ENCODE measurements at regions not wholly inside any gene's neighbourhood (a gene's known extent, or its start where the extent isn't known, plus 50 kb on each side); places are given as distances from the start of the nearest gene placed in this dataset.

DNA sequence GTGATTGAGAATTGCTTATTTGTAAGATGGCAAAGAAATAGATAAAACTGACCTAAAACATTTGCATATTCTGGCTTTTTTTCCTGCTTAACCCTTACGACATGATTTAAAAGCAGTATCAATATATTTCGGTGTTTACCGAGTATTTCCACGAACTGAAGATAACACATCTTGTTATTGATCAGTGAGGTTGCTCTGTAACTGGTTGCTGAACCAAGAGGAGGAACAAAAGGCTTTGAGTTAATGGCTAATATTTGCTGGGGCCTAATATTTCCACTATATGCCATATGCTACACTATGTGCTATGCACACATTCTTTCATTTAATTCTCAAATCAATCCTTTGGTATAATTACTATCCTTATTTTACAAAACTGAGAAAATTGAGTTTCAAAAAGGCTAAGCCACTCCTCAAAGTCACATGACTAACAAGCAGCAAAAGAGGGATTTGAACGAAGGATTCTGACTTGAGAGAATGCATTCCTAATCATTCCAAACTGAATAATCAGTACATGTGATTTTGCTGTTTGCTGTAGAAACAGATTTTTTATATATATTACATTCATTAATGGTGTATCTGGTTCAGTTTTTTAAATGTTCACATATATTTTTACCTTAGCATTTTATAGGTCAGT, 346.0 kb downstream of the USP25 start:
- Mint-ChIP-seq H3K9me3 (no peaks in the 10 kb centered on the region), H3K27ac (no peak overlapping the region), H3K4me1 (no peaks in the 10 kb centered on the region), H3K36me3 (no peaks in the 10 kb centered on the region), H3K27me3 (peaks cover 2% of the 10 kb centered on the region), H3K4me3 (no peak overlapping the region)

- Mint-ChIP-seq H3K27me3 (peaks cover 2% of the 10 kb centered on the region), H3K36me3 (no peaks in the 10 kb centered on the region), H3K4me1 (no peaks in the 10 kb centered on the region), H3K9me3 (no peaks in the 10 kb centered on the region), H3K4me3 (no peak overlapping the region), H3K27ac (no peak overlapping the region)
Measured at GRCh38 chr21:16076465-16076864, 346.7 kb downstream of the USP25 start.

GRCh38 chr21:16078382-16078781, 348.6 kb downstream of the USP25 start:
- no peak overlapping the region for H3K27ac Mint-ChIP-seq
- H3K27me3 Mint-ChIP-seq: peaks cover 2% of the 10 kb centered on the region
- no peaks in the 10 kb centered on the region for H3K4me1 Mint-ChIP-seq
- no peaks in the 10 kb centered on the region for H3K9me3 Mint-ChIP-seq
- no peaks in the 10 kb centered on the region for H3K36me3 Mint-ChIP-seq
- H3K4me3 Mint-ChIP-seq: no peak overlapping the region

DNA sequence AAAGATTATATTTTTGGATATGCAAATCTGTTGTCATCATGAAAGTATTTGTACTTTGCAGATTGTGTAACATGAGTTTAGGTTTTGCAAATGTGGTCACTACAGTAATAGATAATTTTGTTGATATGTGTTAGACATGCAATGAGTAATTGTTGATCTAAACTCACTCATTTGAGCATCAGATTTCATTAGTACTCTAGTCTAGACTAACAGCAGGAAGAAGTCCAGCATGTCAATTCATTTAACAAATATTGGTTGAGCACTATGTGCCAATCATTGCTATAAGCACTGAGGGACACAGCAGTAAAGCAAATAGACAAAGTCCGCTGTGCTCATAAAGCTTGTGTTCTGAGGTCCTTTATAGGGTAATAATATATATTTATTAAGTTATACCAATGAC, 350.0 kb downstream of the USP25 start:
- H3K9me3 Mint-ChIP-seq: no peaks in the 10 kb centered on the region
- no peaks in the 10 kb centered on the region for H3K36me3 Mint-ChIP-seq
- no peak overlapping the region for H3K27ac Mint-ChIP-seq

DNA sequence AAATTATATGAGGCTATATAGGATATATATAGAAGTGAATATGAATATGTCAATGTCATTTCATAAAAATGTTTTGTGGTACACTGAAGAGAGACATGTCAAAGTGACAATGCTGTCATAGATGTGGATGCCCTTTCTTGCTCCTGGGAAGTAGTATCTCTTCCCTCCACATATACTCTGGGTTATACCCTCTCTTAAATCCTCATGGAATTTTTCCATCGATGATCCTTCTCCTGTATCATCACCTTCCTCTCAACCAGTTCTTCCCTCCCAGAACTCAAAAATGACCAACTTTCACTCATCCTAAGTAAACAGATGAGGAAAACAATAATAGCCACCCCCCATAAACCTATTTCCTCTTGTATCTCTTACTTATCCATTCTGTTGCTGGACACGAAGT, 351.5 kb downstream of the USP25 start:
- no peaks in the 10 kb centered on the region for H3K27me3 Mint-ChIP-seq
- no peak overlapping the region for H3K4me3 Mint-ChIP-seq
- H3K27ac Mint-ChIP-seq: no peak overlapping the region

More for the DNA sequence above, 350.0 kb downstream of the USP25 start:
- H3K4me3 Mint-ChIP-seq: no peak overlapping the region
- no peaks in the 10 kb centered on the region for H3K27me3 Mint-ChIP-seq
- H3K4me1 Mint-ChIP-seq: no peaks in the 10 kb centered on the region

GRCh38 chr21:16082038-16082816, 352.4 kb downstream of the USP25 start:
- H3K4me1 Mint-ChIP-seq: no peaks in the 10 kb centered on the region
- H3K36me3 Mint-ChIP-seq: no peaks in the 10 kb centered on the region
- no peak overlapping the region for H3K27ac Mint-ChIP-seq
- H3K27me3 Mint-ChIP-seq: no peaks in the 10 kb centered on the region
- no peaks in the 10 kb centered on the region for H3K9me3 Mint-ChIP-seq
- H3K4me3 Mint-ChIP-seq: no peak overlapping the region

More for the DNA sequence above, 351.5 kb downstream of the USP25 start:
- Mint-ChIP-seq H3K36me3 (no peaks in the 10 kb centered on the region), H3K4me1 (no peaks in the 10 kb centered on the region), H3K9me3 (no peaks in the 10 kb centered on the region)

DNA sequence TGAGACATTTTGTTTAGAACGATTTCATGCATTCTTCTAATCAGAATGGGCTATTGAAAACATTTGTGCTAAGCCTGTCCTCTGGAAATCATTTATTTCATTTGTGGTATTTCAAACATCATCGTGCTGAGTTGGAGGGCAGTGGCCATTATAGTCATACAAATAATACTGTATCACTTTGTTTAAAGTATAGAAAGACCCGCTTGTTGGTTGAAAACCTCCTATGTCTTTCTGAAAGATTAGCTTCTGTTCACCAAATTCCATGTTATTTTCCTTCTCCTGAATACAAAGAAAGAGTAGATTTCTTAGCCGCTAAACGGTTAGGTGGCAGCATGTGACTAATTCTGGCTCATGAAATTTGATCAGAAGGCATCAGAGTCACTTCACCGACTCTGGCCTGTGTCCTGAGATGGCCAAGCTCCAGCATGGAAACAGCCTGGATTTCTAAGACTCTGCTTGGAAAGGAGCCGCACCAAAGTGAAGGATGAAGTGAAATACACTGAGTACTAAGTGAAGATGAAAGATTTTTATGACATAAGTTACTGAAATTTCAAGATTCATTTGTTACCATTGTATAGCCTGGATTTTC, 355.1 kb downstream of the USP25 start:
- Mint-ChIP-seq H3K4me1 (no peaks in the 10 kb centered on the region), H3K27ac (no peak overlapping the region), H3K4me3 (no peak overlapping the region), H3K27me3 (no peaks in the 10 kb centered on the region), H3K36me3 (no peaks in the 10 kb centered on the region), H3K9me3 (no peaks in the 10 kb centered on the region)

DNA sequence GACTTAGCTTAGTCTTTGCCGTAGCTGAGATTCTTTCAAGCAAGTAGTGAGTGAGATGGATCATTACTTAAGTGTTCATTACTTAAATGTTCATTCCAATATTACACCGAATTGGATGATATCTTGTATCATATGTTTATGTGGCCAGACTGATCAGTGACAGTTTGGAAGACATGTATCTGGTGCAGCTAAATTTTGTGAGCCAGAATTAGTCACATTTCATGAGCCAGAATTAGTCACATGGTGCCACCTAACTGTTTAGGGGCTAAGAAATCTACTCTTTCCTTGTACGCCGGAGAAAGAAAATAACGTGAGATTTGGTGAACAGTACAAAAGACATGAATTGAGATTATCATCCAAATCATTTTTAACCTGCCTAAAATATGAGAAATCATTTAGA, 355.6 kb downstream of the USP25 start:
- no peaks in the 10 kb centered on the region for H3K4me1 Mint-ChIP-seq
- no peaks in the 10 kb centered on the region for H3K9me3 Mint-ChIP-seq
- no peaks in the 10 kb centered on the region for H3K36me3 Mint-ChIP-seq
- no peaks in the 10 kb centered on the region for H3K27me3 Mint-ChIP-seq
- H3K27ac Mint-ChIP-seq: no peak overlapping the region
- H3K4me3 Mint-ChIP-seq: no peak overlapping the region

DNA sequence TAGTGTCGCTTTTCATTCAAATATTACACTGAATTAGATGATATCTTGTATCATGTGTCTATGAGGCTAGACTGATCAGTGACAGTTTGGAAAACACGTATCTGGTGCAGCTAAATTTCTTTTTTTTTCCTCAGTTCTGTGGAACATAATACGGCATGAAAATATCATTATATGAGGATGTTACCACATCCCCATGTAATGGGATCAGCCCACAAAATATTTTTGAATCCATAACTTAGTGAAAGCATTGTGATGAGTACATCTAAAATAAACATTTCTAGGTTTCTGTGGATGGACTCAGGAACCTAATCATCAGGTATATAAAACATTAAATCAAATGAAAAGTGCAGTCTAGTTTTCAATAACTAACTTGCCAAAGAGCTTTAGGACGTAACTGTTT, 356.3 kb downstream of the USP25 start:
- no peaks in the 10 kb centered on the region for H3K27me3 Mint-ChIP-seq
- no peak overlapping the region for H3K4me3 Mint-ChIP-seq
- no peaks in the 10 kb centered on the region for H3K4me1 Mint-ChIP-seq
- no peaks in the 10 kb centered on the region for H3K36me3 Mint-ChIP-seq
- H3K27ac Mint-ChIP-seq: no peak overlapping the region
- H3K9me3 Mint-ChIP-seq: no peaks in the 10 kb centered on the region

DNA sequence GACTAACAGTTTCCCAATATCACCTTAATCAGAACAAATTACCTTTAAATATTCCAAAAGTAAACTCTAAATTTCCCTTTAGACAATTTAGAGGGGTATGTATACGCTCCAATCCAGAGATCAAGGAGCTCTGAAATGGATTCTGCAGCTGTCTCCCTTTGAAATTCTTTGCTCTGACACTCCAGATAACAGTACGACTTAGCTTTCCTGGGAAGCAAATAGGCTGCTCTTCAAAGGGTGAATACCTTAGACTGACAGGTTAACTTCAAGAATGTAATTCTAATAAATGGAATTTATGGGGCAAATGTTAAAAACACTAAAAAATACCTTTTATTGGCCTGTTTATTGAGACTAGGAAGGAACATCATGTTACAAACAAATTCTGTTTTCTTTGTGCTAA, 357.2 kb downstream of the USP25 start:
- Mint-ChIP-seq H3K36me3 (no peaks in the 10 kb centered on the region), H3K27ac (no peak overlapping the region), H3K27me3 (no peaks in the 10 kb centered on the region), H3K4me3 (no peak overlapping the region), H3K9me3 (no peaks in the 10 kb centered on the region), H3K4me1 (no peaks in the 10 kb centered on the region)

- Mint-ChIP-seq H3K4me1 (no peaks in the 10 kb centered on the region), H3K4me3 (no peak overlapping the region), H3K27me3 (no peaks in the 10 kb centered on the region), H3K27ac (no peak overlapping the region), H3K36me3 (no peaks in the 10 kb centered on the region), H3K9me3 (no peaks in the 10 kb centered on the region)
Measured at GRCh38 chr21:16087523-16087922, 357.7 kb downstream of the USP25 start.

DNA sequence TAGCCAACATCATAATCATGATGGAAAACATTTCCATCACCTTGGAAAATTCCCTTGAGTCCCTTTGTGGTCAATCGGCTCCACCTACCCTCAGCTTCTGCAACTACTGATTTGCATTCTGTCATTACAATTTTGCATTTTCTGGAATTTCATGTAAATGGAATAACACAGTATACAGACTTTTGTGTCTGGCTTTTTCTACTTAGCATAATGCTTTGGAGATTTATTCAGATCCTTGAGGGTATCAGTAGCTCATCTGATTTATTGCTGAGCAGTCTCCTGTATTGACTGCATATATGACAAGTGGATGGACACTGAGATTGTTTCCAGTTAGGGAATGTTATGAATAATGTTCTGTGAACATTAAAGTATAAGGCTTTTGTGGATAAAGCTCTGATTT, 358.3 kb downstream of the USP25 start:
- Mint-ChIP-seq H3K36me3 (no peaks in the 10 kb centered on the region), H3K9me3 (no peaks in the 10 kb centered on the region), H3K4me3 (no peak overlapping the region), H3K4me1 (no peaks in the 10 kb centered on the region), H3K27me3 (no peaks in the 10 kb centered on the region), H3K27ac (no peak overlapping the region)

GRCh38 chr21:16095005-16095404, 365.2 kb downstream of the USP25 start:
- Mint-ChIP-seq H3K4me1 (no peaks in the 10 kb centered on the region), H3K36me3 (no peaks in the 10 kb centered on the region), H3K4me3 (no peak overlapping the region), H3K9me3 (no peaks in the 10 kb centered on the region), H3K27ac (no peak overlapping the region), H3K27me3 (peaks cover 1% of the 10 kb centered on the region)

DNA sequence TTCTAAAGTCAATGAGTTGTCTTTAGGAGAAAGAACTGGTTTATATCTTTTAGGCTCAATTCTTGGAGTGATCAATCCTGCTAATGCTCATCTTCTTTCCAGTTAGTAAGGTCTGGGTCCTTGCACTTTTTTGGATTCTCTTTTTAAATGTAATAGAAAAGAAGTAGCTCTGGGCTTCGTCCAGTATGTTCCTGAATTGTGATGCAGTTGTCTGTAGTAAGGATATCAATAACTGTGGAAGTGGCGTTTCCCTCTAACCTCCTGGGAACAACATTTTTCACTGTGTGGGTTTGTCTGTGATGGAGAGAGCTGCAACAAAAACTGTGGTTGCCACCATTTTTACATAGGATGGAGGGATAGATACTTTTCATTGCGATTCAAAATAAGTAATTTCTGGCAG, 367.2 kb downstream of the USP25 start:
- Mint-ChIP-seq H3K9me3 (no peaks in the 10 kb centered on the region), H3K27me3 (peaks cover 1% of the 10 kb centered on the region), H3K4me3 (no peak overlapping the region), H3K36me3 (no peaks in the 10 kb centered on the region), H3K4me1 (no peaks in the 10 kb centered on the region), H3K27ac (no peak overlapping the region)

DNA sequence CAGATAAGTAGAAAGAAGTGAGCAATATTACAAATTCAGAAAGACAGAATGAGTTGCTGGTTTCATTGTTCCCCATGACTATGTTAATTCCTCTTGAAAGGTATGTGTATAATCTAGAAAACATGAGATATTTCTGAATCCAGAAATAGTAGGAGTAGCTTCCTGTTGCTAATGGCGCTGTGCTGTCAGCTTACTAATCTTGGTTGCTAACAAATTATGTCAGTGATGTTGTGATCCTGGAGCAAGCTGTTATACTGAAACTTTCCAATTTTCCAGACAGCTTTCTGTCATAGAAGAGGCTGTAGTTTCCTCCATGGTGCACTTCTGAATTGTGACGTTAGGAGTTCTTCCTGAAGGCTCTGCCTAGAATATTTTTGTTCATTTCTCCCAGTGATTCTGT, 372.3 kb downstream of the USP25 start:
- Mint-ChIP-seq H3K4me3 (no peak overlapping the region), H3K4me1 (no peaks in the 10 kb centered on the region), H3K36me3 (no peaks in the 10 kb centered on the region), H3K27ac (no peak overlapping the region), H3K27me3 (no peaks in the 10 kb centered on the region), H3K9me3 (peaks cover 3% of the 10 kb centered on the region)

DNA sequence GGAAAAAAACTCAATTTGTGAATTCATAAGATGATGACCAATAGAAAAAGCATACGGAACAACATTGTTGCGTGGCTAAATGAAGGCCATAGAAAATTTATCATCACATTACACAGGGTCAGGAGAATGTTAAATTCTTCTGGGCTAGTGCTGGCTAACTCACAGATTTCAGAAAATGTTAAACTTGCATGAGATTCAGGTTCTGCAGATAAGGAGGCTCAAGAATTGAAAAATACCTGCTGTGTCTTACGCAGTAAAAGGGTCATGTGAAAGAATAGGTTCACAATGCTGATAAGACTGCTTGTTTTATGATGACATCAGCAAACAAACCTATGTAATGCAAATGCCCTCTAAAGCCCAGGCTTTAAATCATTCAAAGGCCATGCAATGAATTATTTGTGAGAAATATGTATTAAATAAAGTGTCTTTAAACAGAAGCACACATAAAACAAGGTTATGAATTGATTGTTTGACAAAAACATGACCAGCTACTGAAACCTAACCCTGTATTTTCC, 378.8 kb downstream of the USP25 start:
- Mint-ChIP-seq H3K27ac (no peak overlapping the region), H3K9me3 (peaks cover 3% of the 10 kb centered on the region), H3K36me3 (no peaks in the 10 kb centered on the region), H3K4me3 (no peak overlapping the region), H3K4me1 (no peaks in the 10 kb centered on the region), H3K27me3 (no peaks in the 10 kb centered on the region)

Measured in activated naive CD4-positive, alpha-beta T cell treated with anti-CD3 and anti-CD28 coated beads, Interleukin-2, amount 50 U/mL, for 24 hours (primary cell).